Parathyroid adenoma (tissue), 2 donors: ENCODE measurements at regions not wholly inside any gene's neighbourhood (a gene's known extent, or its start where the extent isn't known, plus 50 kb on each side); places are given as distances from the start of the nearest gene placed in this dataset.

Experiments used
- H2AFZ ChIP-seq: fragments of 300-600 bp; sonication (generic); one replicate; pipeline ENCODE4 v1.7.0; 2017; ENCODE audit warnings: antibody characterized with exemption, mild to moderate bottlenecking
- H3K27ac ChIP-seq: fragments of 300-600 bp; sonication (generic); one replicate; pipeline ENCODE4 v1.7.0; 2017
- H3K27me3 ChIP-seq: fragments of 300-600 bp; sonication (generic); one replicate; pipeline ENCODE4 v1.7.0; 2017; ENCODE audit warnings: low read length; ENCODE audit not compliant: control insufficient read depth, insufficient read depth
- H3K36me3 ChIP-seq: fragments of 300-600 bp; sonication (generic); one replicate; pipeline ENCODE4 v1.7.0; 2017; ENCODE audit warnings: low read length; ENCODE audit not compliant: control insufficient read depth, insufficient read depth
- H3K4me1 ChIP-seq: fragments of 300-600 bp; sonication (generic); one replicate; pipeline ENCODE4 v1.7.0; 2017; ENCODE audit warnings: control low read depth
- H3K4me2 ChIP-seq: fragments of 300-600 bp; sonication (generic); one replicate; pipeline ENCODE4 v1.7.0; 2017; ENCODE audit warnings: low read length
- H3K4me3 ChIP-seq: fragments of 300-600 bp; sonication (generic); one replicate; pipeline ENCODE4 v1.7.0; 2017; ENCODE audit warnings: low read depth, low read length
- H3K79me2 ChIP-seq: fragments of 300-600 bp; sonication (generic); one replicate; pipeline ENCODE4 v1.7.0; 2017; ENCODE audit warnings: control low read depth
- H3K9ac ChIP-seq: fragments of 300-600 bp; sonication (generic); one replicate; pipeline ENCODE4 v1.7.0; 2017; ENCODE audit warnings: mild to moderate bottlenecking
- H3K9me3 ChIP-seq: fragments of 300-600 bp; sonication (generic); one replicate; pipeline ENCODE4 v1.7.0; 2017; ENCODE audit warnings: low read length; ENCODE audit not compliant: control insufficient read depth
- CTCF ChIP-seq: fragments of 300-600 bp; sonication (generic); IDR thresholded peaks from one replicate; pipeline ENCODE4 v1.7.0; 2017; ENCODE audit warnings: antibody characterized with exemption, mild to moderate bottlenecking
- donor health status: primary hyperparathyroidism.

- H3K36me3 ChIP-seq, result no peaks in the 10 kb centered on the region
- no peaks in the 10 kb centered on the region for H3K27me3 ChIP-seq
- no peak overlapping the region for H3K4me2 ChIP-seq
Observed at GRCh38 chr9:29685531-29685930, 2112.2 kb upstream of the C9orf72 start.

GRCh38 chr9:29691145-29691544 is 2117.9 kb upstream of the C9orf72 start:
- no peaks in the 10 kb centered on the region for H3K79me2 ChIP-seq
- no peak overlapping the region for H3K4me3 ChIP-seq
- H3K4me2 ChIP-seq, result no peak overlapping the region
- no peak overlapping the region for H3K27ac ChIP-seq
- no peak for TF ChIP-seq CTCF
- H3K36me3 ChIP-seq, result no peaks in the 10 kb centered on the region
- H3K27me3 ChIP-seq, result no peaks in the 10 kb centered on the region
- H3K9me3 ChIP-seq, result no peaks in the 10 kb centered on the region
- no peak overlapping the region for H3K9ac ChIP-seq
- no peaks in the 10 kb centered on the region for H3K4me1 ChIP-seq
- no peak overlapping the region for H2AFZ ChIP-seq

More at GRCh38 chr9:29685531-29685930, 2112.2 kb upstream of the C9orf72 start:
- H2AFZ ChIP-seq, result no peak overlapping the region
- H3K4me3 ChIP-seq, result no peak overlapping the region
- no peak overlapping the region for H3K9ac ChIP-seq
- no peak for TF ChIP-seq CTCF
- no peaks in the 10 kb centered on the region for H3K79me2 ChIP-seq
- no peak overlapping the region for H3K27ac ChIP-seq
- no peaks in the 10 kb centered on the region for H3K9me3 ChIP-seq
- no peaks in the 10 kb centered on the region for H3K4me1 ChIP-seq

GRCh38 chr9:29691758-29692407 is 2118.6 kb upstream of the C9orf72 start:
- H3K27ac ChIP-seq, result no peak overlapping the region
- H3K9me3 ChIP-seq, result no peaks in the 10 kb centered on the region
- H3K4me2 ChIP-seq, result no peak overlapping the region
- no peaks in the 10 kb centered on the region for H3K27me3 ChIP-seq
- H3K4me3 ChIP-seq, result no peak overlapping the region
- H3K4me1 ChIP-seq, result no peaks in the 10 kb centered on the region
- no peaks in the 10 kb centered on the region for H3K79me2 ChIP-seq
- no peak overlapping the region for H3K9ac ChIP-seq
- no peak for TF ChIP-seq CTCF
- H2AFZ ChIP-seq, result no peak overlapping the region
- H3K36me3 ChIP-seq, result no peaks in the 10 kb centered on the region

GRCh38 chr9:29697011-29697410 is 2123.7 kb upstream of the C9orf72 start:
- H3K27me3 ChIP-seq, result no peaks in the 10 kb centered on the region
- H3K36me3 ChIP-seq, result no peaks in the 10 kb centered on the region

More at GRCh38 chr9:29697011-29697410, 2123.7 kb upstream of the C9orf72 start:
- H3K4me2 ChIP-seq, result no peak overlapping the region
- no peak for TF ChIP-seq CTCF
- no peak overlapping the region for H3K27ac ChIP-seq
- no peak overlapping the region for H3K4me3 ChIP-seq
- no peak overlapping the region for H2AFZ ChIP-seq
- no peaks in the 10 kb centered on the region for H3K4me1 ChIP-seq
- no peaks in the 10 kb centered on the region for H3K9me3 ChIP-seq
- H3K9ac ChIP-seq, result no peak overlapping the region
- no peaks in the 10 kb centered on the region for H3K79me2 ChIP-seq
